ENCODE measurements at regions not wholly inside any gene's neighbourhood (a gene's known extent, or its start where the extent isn't known, plus 50 kb on each side); places are given as distances from the start of the nearest gene placed in this dataset.

- H4K20me1 ChIP-seq (ENCODE audit: control insufficient read depth, extremely low read depth, insufficient read depth, low read length): no peaks in the 10 kb centered on the region
- no peak overlapping the region for H3K4me2 ChIP-seq (ENCODE audit: control insufficient read depth, extremely low read depth, insufficient read depth, low read depth, low read length)
- FAIRE-seq (peak; percentile 95), DNase-seq (ENCODE audit: low read depth, low spot score) (peak; percentile 85)
- no peaks in the 10 kb centered on the region for H3K9me3 ChIP-seq (ENCODE audit: control insufficient read depth, low read depth, low read length)
- no peaks in the 10 kb centered on the region for H3K27me3 ChIP-seq (ENCODE audit: control insufficient read depth, extremely low read depth, insufficient read depth, low read length)
- no peaks in the 10 kb centered on the region for H3K36me3 ChIP-seq (ENCODE audit: control insufficient read depth in 2 of 2, extremely low read depth in 1 of 2, insufficient read depth in 2 of 2, low read length in 2 of 2)
- H2AFZ ChIP-seq (ENCODE audit: control insufficient read depth, low read length): no peak overlapping the region
- H3K79me2 ChIP-seq (ENCODE audit: control insufficient read depth, insufficient read depth, low read length): no peaks in the 10 kb centered on the region
- no peak overlapping the region for H3K4me3 ChIP-seq (ENCODE audit: control insufficient read depth in 2 of 3, extremely low read depth in 1 of 3, insufficient read depth in 2 of 3, low read depth in 1 of 3, low read length in 3 of 3)
- no peak overlapping the region for H3K27ac ChIP-seq (ENCODE audit: control insufficient read depth, insufficient read depth, low read length)
- H3K4me1 ChIP-seq (ENCODE audit: control insufficient read depth, extremely low read depth, insufficient read depth, low read length): peaks cover 10% of the 10 kb centered on the region
- TF ChIP-seq CTCF (optimal IDR thresholded peaks at IDR 0.05 in 1 of 3, IDR thresholded peaks at IDR 0.05 in 1 of 3, conservative IDR thresholded peaks at IDR 0.05 in 1 of 3; ENCODE audit: extremely low read depth in 1 of 3, insufficient read depth in 2 of 3, low read length in 3 of 3) (no peak), EZH2 (IDR thresholded peaks at IDR 0.05; ENCODE audit: low read length) (no peak)
- no peaks in the 10 kb centered on the region for H3K9me1 ChIP-seq (ENCODE audit: control insufficient read depth, extremely low read depth, insufficient read depth, low read length)
- H3K9ac ChIP-seq (ENCODE audit: control insufficient read depth, extremely low read depth, insufficient read depth, low read length): no peak overlapping the region
- dilution Hi-C loops (cut with MboI; ENCODE audit: extremely low pct_ligation_motif_present, low sequenced_read_pairs): no loop called here
Measured at GRCh38 chr1:219771080-219771479, 157.3 kb downstream of the SLC30A10 start.

GRCh38 chr1:219763321-219763720 lies 150.4 kb upstream of the ZC3H11B start:
- H3K4me3 ChIP-seq (ENCODE audit: control insufficient read depth in 2 of 3, extremely low read depth in 1 of 3, insufficient read depth in 2 of 3, low read depth in 1 of 3, low read length in 3 of 3): no peak overlapping the region
- no peaks in the 10 kb centered on the region for H3K9me3 ChIP-seq (ENCODE audit: control insufficient read depth, low read depth, low read length)
- no peaks in the 10 kb centered on the region for H3K9me1 ChIP-seq (ENCODE audit: control insufficient read depth, extremely low read depth, insufficient read depth, low read length)
- H2AFZ ChIP-seq (ENCODE audit: control insufficient read depth, low read length): no peak overlapping the region
- H3K4me2 ChIP-seq (ENCODE audit: control insufficient read depth, extremely low read depth, insufficient read depth, low read depth, low read length): no peak overlapping the region
- H3K79me2 ChIP-seq (ENCODE audit: control insufficient read depth, insufficient read depth, low read length): no peaks in the 10 kb centered on the region
- H3K27me3 ChIP-seq (ENCODE audit: control insufficient read depth, extremely low read depth, insufficient read depth, low read length): no peaks in the 10 kb centered on the region
- TF ChIP-seq EZH2 (IDR thresholded peaks at IDR 0.05; ENCODE audit: low read length): no peak
- no peak for TF ChIP-seq CTCF (optimal IDR thresholded peaks at IDR 0.05 in 1 of 3, IDR thresholded peaks at IDR 0.05 in 1 of 3, conservative IDR thresholded peaks at IDR 0.05 in 1 of 3; ENCODE audit: extremely low read depth in 1 of 3, insufficient read depth in 2 of 3, low read length in 3 of 3)
- H3K9ac ChIP-seq (ENCODE audit: control insufficient read depth, extremely low read depth, insufficient read depth, low read length): no peak overlapping the region
- no peaks in the 10 kb centered on the region for H4K20me1 ChIP-seq (ENCODE audit: control insufficient read depth, extremely low read depth, insufficient read depth, low read length)
- H3K36me3 ChIP-seq (ENCODE audit: control insufficient read depth in 2 of 2, extremely low read depth in 1 of 2, insufficient read depth in 2 of 2, low read length in 2 of 2): no peaks in the 10 kb centered on the region
- H3K4me1 ChIP-seq (ENCODE audit: control insufficient read depth, extremely low read depth, insufficient read depth, low read length): no peaks in the 10 kb centered on the region
- no peak for FAIRE-seq
- DNase-seq (ENCODE audit: low read depth, low spot score): no peak
- no peak overlapping the region for H3K27ac ChIP-seq (ENCODE audit: control insufficient read depth, insufficient read depth, low read length)
- dilution Hi-C loops (cut with MboI; ENCODE audit: extremely low pct_ligation_motif_present, low sequenced_read_pairs): no loop called here
